Body of pancreas (tissue), 4 donors: ENCODE measurements at regions not wholly inside any gene's neighbourhood (a gene's known extent, or its start where the extent isn't known, plus 50 kb on each side); places are given as distances from the start of the nearest gene placed in this dataset.

Experiments used
- ATAC-seq: fragments of 150-250 bp; one replicate; pipeline ENCODE4 v1.9.1; 2016
- DNase-seq, 4 donors: peaks; one replicate each; pipeline ENCODE4 v3.0.0-alpha.2; 2019
- H3K27ac ChIP-seq, 4 donors: fragments of 200-600 bp; sonication (generic); 1 replicate in 3 of 4; 2 replicates in 1 of 4; pipeline versions ENCODE4 v1.5.1 to v1.6.1; 2016 to 2019; ENCODE audit warnings: mild to moderate bottlenecking in 1 of 4, mixed read lengths in 1 of 4, moderate library complexity in 1 of 4
- H3K27me3 ChIP-seq, 2 donors: fragments of 200-600 bp; sonication (generic); one replicate each; pipeline ENCODE4 v1.6.0; 2016; ENCODE audit warnings: mild to moderate bottlenecking in 1 of 2
- H3K36me3 ChIP-seq, 2 donors: fragments of 200-600 bp; sonication (generic); replicated peaks in 1 of 2; 2 replicates each; pipeline ENCODE4 v1.5.1; 2016; ENCODE audit warnings: low read depth in 2 of 2; ENCODE audit not compliant: insufficient read depth in 1 of 2
- H3K4me1 ChIP-seq: fragments of 200-600 bp; sonication (generic); one replicate; pipeline ENCODE4 v1.6.0; 2016
- H3K4me3 ChIP-seq, 2 donors: fragments of 200-600 bp; sonication (generic); 1 replicate in 1 of 2; 2 replicates in 1 of 2; pipeline ENCODE4 v1.5.1; 2016 to 2019
- H3K9me3 ChIP-seq, 3 donors: fragments of 200-600 bp; sonication (generic); 1 replicate in 2 of 3; 2 replicates in 1 of 3; pipeline ENCODE4 v1.5.1; 2016
- POLR2A ChIP-seq, 3 donors: fragments of 450-650 bp; IDR thresholded peaks; one replicate each; pipeline ENCODE4 v1.6.1; 2016; ENCODE audit warnings: antibody characterized with exemption in 3 of 3, mild to moderate bottlenecking in 2 of 3
- WGBS, 2 donors: methylation state at CpG; one replicate each; pipeline ENCODE4 v1.1.5; 2017; 5-methylcytosine and 5-hydroxymethylcytosine counted together
- intact Hi-C: fragments of 100-400 bp; cut with DNase I; formaldehyde crosslinking; loops from one replicate; pipeline ENCODE4 v1.15.1; 2023
- TF ChIP-seq, protein P1 (sequence below), 7 experiments: fragments of 450-650 bp in 4 of 7; fragments of 200-600 bp in 3 of 7; sonication (generic) in 3 of 7; IDR thresholded peaks; one replicate each; pipeline ENCODE4 v1.5.1; 2016 to 2019; ENCODE audit warnings: antibody characterized with exemption in 7 of 7

DNA sequence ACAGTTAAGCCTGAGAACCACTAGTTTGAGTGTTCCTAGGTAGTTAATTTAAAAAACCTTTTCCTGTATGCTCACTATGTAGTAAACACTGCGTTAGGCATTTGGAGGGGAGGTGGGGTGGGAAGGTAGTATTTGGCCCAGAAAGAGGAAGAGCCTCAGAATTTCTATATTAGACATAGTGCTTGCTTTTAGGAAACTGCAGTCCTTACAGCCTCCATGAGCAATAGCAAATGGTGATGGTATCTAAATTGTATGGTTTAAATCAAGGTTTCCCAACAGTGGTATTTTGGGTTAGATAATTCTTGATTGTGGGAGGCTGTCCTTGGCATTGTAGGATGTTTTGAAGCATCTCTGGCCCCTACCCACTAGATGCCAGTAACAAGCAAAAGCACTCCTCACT is 61.5 kb upstream of the RIPOR2 start:
- intact Hi-C loops = no loop called here
- no peak for DNase-seq
- TF ChIP-seq, protein P1, sequence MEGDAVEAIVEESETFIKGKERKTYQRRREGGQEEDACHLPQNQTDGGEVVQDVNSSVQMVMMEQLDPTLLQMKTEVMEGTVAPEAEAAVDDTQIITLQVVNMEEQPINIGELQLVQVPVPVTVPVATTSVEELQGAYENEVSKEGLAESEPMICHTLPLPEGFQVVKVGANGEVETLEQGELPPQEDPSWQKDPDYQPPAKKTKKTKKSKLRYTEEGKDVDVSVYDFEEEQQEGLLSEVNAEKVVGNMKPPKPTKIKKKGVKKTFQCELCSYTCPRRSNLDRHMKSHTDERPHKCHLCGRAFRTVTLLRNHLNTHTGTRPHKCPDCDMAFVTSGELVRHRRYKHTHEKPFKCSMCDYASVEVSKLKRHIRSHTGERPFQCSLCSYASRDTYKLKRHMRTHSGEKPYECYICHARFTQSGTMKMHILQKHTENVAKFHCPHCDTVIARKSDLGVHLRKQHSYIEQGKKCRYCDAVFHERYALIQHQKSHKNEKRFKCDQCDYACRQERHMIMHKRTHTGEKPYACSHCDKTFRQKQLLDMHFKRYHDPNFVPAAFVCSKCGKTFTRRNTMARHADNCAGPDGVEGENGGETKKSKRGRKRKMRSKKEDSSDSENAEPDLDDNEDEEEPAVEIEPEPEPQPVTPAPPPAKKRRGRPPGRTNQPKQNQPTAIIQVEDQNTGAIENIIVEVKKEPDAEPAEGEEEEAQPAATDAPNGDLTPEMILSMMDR (IDR thresholded peaks at IDR 0.05) = no peak
- Histone ChIP-seq H3K4me1 (no peaks in the 10 kb centered on the region), H3K27ac (no peak overlapping the region), H3K9me3 (no peaks in the 10 kb centered on the region), H3K27me3 (no peaks in the 10 kb centered on the region), H3K36me3 (no peaks in the 10 kb centered on the region), H3K4me3 (no peak overlapping the region)
- ATAC-seq = no peak
- whole genome bisulfite sequencing, 2 donors = 75 to 80% methylated on average over 1 of the region's 1 CpG

DNA sequence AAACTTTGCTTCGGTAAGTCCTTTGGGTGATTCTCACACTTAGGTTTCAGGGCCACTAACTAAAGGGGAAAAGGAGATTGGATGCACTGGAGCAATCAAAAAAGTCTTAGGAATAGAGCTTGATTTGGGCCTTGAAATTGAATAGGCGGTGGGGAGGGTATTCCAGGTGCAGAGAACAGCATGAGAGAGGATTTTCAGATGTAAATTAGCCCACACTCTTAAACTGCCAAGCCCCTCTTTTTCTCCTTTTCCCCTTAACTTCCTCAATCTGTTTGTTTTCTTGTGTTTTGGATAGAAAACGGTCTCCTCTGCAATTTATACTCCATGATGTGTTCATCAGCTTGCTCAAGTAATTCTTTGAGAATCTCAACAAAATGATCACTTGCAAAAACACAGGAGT is 62.1 kb upstream of the RIPOR2 start:
- Histone ChIP-seq H3K27ac (no peak overlapping the region), H3K9me3 (no peaks in the 10 kb centered on the region), H3K4me3 (no peak overlapping the region), H3K36me3 (no peaks in the 10 kb centered on the region), H3K4me1 (peaks cover 4% of the 10 kb centered on the region), H3K27me3 (no peaks in the 10 kb centered on the region)
- ATAC-seq (no peak), DNase-seq (no peak)
- WGBS, 2 donors = 84 to 90% methylated on average over 3 of the region's 3 CpGs
- TF ChIP-seq, protein P1 (IDR thresholded peaks at IDR 0.05) = no peak
- TF ChIP-seq POLR2A (IDR thresholded peaks at IDR 0.05) = no peak
- intact Hi-C loops = no loop called here

DNA sequence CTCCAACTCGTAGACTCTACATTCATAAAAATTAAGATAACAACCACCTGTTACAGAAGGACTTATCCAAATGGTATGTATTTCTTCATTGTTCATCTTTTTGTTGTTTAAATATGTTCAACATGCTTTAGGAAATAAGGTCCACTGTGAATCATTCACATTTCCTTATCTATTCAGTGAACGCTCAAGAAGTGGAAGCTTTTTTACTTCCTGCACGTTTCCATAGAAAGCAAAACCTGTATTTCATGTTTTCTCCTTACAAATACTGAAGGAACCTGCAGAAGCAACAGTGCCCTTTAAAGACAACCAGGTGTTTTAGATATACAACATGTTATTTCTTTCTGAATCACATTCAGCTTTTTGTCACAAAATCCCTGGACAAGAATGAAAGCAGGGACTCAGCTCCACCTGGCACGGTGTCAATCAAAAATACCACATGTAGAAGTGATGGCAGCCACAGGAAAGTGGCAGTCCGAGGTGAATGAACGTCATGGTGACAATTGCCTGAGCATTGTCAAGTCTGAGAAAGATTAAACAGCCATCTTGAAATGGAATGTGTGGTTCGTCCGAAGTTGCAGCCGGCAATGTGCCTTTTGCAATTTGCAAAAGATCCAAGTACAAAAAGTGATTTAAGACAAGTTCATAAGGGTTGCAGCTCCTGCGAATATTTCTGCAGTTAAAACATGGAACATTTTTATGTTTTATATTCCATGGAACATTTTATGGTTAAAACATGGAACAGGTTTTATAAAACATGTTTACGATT is 66.7 kb upstream of the RIPOR2 start:
- 49 to 53% methylated on average over 11 of the region's 11 CpGs for WGBS, 2 donors
- ATAC-seq (no peak), DNase-seq (no peak)
- Histone ChIP-seq H3K36me3 (no peaks in the 10 kb centered on the region), H3K4me1 (peaks cover 19% of the 10 kb centered on the region), H3K4me3 (no peak overlapping the region), H3K27ac (peak overlapping the region in 1 of 4 donors; percentile 8), H3K27me3 (no peaks in the 10 kb centered on the region), H3K9me3 (no peaks in the 10 kb centered on the region)
- TF ChIP-seq, protein P1 (IDR thresholded peaks at IDR 0.05) = no peak
- no peak for TF ChIP-seq POLR2A (IDR thresholded peaks at IDR 0.05)
- intact Hi-C loops = no loop called here

- H3K27me3 ChIP-seq = no peaks in the 10 kb centered on the region
- DNase-seq = no peak
- TF ChIP-seq, protein P1 (IDR thresholded peaks at IDR 0.05) = no peak
- TF ChIP-seq POLR2A (IDR thresholded peaks at IDR 0.05) = no peak
- H3K27ac ChIP-seq = no peak overlapping the region
- 73 to 90% methylated on average over 2 of the region's 2 CpGs for WGBS, 2 donors
- intact Hi-C loops = no loop called here
- ATAC-seq = no peak
- H3K9me3 ChIP-seq = no peaks in the 10 kb centered on the region
- no peak overlapping the region for H3K4me3 ChIP-seq
- peaks cover 20% of the 10 kb centered on the region for H3K4me1 ChIP-seq
- H3K36me3 ChIP-seq = no peaks in the 10 kb centered on the region
Measured at GRCh38 chr6:25004357-25004756, 68.6 kb upstream of the RIPOR2 start.

DNA sequence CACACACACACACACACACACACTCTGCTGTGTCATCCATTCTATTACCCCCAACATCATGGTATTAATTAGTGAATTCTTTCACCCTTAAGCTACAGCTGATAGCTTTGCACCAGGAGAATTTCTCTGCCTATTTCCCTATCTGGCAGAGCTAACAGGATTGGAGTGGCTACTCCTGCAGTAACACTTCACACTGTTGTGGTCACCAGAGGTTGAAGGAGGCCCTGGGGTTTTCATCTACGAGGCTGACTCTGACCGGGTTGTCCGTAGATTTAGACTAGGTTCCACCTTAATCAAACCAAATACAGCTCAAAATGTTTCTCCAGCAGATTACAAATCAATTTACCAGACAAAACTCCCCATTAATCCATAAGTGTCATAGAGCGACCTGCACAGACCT is 69.2 kb upstream of the RIPOR2 start:
- H3K36me3 ChIP-seq = no peaks in the 10 kb centered on the region
- H3K9me3 ChIP-seq = no peaks in the 10 kb centered on the region
- TF ChIP-seq, protein P1 (IDR thresholded peaks at IDR 0.05) = no peak
- TF ChIP-seq POLR2A (IDR thresholded peaks at IDR 0.05) = no peak
- no peak for ATAC-seq
- DNase-seq = no peak
- 66 to 75% methylated on average over 4 of the region's 4 CpGs for WGBS, 2 donors
- intact Hi-C loops = no loop called here
- no peaks in the 10 kb centered on the region for H3K27me3 ChIP-seq
- H3K27ac ChIP-seq = no peak overlapping the region
- peaks cover 20% of the 10 kb centered on the region for H3K4me1 ChIP-seq
- no peak overlapping the region for H3K4me3 ChIP-seq
